ENCODE measurements at regions not wholly inside any gene's neighbourhood (a gene's known extent, or its start where the extent isn't known, plus 50 kb on each side); places are given as distances from the start of the nearest gene placed in this dataset.

DNA sequence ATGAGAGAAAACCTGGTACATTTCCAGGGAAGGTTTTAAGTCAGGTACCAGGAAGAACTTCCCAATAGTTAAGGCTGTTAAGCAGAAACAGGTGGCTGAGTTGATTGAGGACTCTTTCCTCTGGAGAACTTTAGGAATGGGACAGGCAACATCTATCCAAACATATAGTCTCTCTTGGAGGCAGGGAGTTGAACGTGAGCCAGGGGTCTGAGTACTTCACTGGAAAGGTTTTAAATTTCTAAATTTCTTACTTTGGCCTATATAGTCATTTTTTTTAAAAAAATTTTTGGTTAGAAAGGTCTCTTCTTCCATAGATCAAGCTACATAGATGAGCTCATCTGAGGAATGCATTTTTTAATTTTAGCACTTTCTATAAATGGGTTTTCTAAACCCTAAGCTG lies 261.4 kb upstream of the TCF4 start:
- H3K27me3 ChIP-seq, result peaks cover 0 to 4% (median 0%) of the 10 kb centered on the region in 4 donors
- no peak overlapping the region for H3K4me3 ChIP-seq
- TF ChIP-seq CTCF (IDR thresholded peaks at IDR 0.05), result no peak
- intact Hi-C loops (cut with DNase I), result no loop called here
- no peaks in the 10 kb centered on the region for H3K4me1 ChIP-seq
- no peaks in the 10 kb centered on the region for H3K9me3 ChIP-seq
- H3K36me3 ChIP-seq, result no peaks in the 10 kb centered on the region
- ATAC-seq (no peak), FAIRE-seq (no peak), DNase-seq (no peak)
- 53 to 57% methylated on average over 1 of the region's 1 CpG for WGBS, 2 donors
- H3K27ac ChIP-seq, result no peak overlapping the region

- H3K9me3 ChIP-seq, result no peaks in the 10 kb centered on the region
- no peak overlapping the region for H3K4me3 ChIP-seq
- no peak for ATAC-seq
- no peak overlapping the region for H3K27ac ChIP-seq
- intact Hi-C loops (cut with DNase I), result no loop called here
- no peak for TF ChIP-seq CTCF (IDR thresholded peaks at IDR 0.05)
- FAIRE-seq, result no peak
- no peaks in the 10 kb centered on the region for H3K4me1 ChIP-seq
- no peaks in the 10 kb centered on the region for H3K36me3 ChIP-seq
- no peak for DNase-seq
- H3K27me3 ChIP-seq, result peaks cover 0 to 4% (median 0%) of the 10 kb centered on the region in 4 donors
- 62 to 89% methylated on average over 3 of the region's 3 CpGs for WGBS, 2 donors
Observed at GRCh38 chr18:55847960-55848359, 260.0 kb upstream of the TCF4 start.

DNA sequence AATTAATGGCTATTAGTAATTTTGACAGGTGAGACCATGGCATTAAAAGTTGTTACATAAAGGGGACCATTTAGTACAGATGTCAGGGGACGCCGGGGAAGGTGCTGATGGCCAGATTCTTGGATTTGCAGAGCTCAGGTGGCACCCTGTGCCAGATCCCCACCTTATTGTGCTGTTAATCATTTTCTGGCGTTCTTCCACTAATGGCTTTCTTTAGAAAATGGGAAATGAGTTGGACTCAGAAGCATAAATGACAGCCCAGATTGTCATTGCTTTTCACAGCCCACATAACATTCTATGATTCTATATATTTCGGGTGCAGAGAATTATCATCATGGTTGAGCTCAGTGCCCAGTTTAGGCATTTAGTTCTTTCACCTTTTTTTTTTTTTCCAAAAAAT lies 257.2 kb upstream of the TCF4 start:
- no peaks in the 10 kb centered on the region for H3K36me3 ChIP-seq
- FAIRE-seq (no peak), DNase-seq (no peak), ATAC-seq (no peak)
- 71 to 79% methylated on average over 4 of the region's 4 CpGs for WGBS, 2 donors
- H3K27me3 ChIP-seq, result peaks cover 0 to 4% (median 0%) of the 10 kb centered on the region in 4 donors
- no peak overlapping the region for H3K4me3 ChIP-seq
- intact Hi-C loops (cut with DNase I), result no loop called here
- no peak for TF ChIP-seq CTCF (IDR thresholded peaks at IDR 0.05)
- H3K27ac ChIP-seq, result no peak overlapping the region
- no peaks in the 10 kb centered on the region for H3K9me3 ChIP-seq
- no peaks in the 10 kb centered on the region for H3K4me1 ChIP-seq

GRCh38 chr18:55844382-55844781 lies 256.4 kb upstream of the TCF4 start:
- no peak for FAIRE-seq
- H3K27ac ChIP-seq, result no peak overlapping the region
- H3K4me1 ChIP-seq, result no peaks in the 10 kb centered on the region
- ATAC-seq, result no peak
- DNase-seq, result no peak
- H3K36me3 ChIP-seq, result no peaks in the 10 kb centered on the region
- WGBS, 2 donors, result 67 to 76% methylated on average over 4 of the region's 4 CpGs
- H3K4me3 ChIP-seq, result no peak overlapping the region
- no peak for TF ChIP-seq CTCF (IDR thresholded peaks at IDR 0.05)
- intact Hi-C loops (cut with DNase I), result no loop called here
- H3K27me3 ChIP-seq, result peaks cover 0 to 4% (median 0%) of the 10 kb centered on the region in 4 donors
- H3K9me3 ChIP-seq, result no peaks in the 10 kb centered on the region

GRCh38 chr18:55841314-55841713 lies 253.3 kb upstream of the TCF4 start:
- FAIRE-seq, result no peak
- H3K9me3 ChIP-seq, result no peaks in the 10 kb centered on the region
- WGBS, 2 donors, result 79 to 86% methylated on average over 2 of the region's 2 CpGs
- H3K4me3 ChIP-seq, result no peak overlapping the region
- H3K27me3 ChIP-seq, result no peaks in the 10 kb centered on the region
- H3K4me1 ChIP-seq, result no peaks in the 10 kb centered on the region
- intact Hi-C loops (cut with DNase I), result no loop called here
- H3K27ac ChIP-seq, result no peak overlapping the region
- no peak for TF ChIP-seq CTCF (IDR thresholded peaks at IDR 0.05)
- no peak for ATAC-seq
- no peaks in the 10 kb centered on the region for H3K36me3 ChIP-seq
- DNase-seq, result no peak

All from pancreas (tissue), 10 donors.